ENCODE measurements at regions not wholly inside any gene's neighbourhood (a gene's known extent, or its start where the extent isn't known, plus 50 kb on each side); places are given as distances from the start of the nearest gene placed in this dataset.

DNA sequence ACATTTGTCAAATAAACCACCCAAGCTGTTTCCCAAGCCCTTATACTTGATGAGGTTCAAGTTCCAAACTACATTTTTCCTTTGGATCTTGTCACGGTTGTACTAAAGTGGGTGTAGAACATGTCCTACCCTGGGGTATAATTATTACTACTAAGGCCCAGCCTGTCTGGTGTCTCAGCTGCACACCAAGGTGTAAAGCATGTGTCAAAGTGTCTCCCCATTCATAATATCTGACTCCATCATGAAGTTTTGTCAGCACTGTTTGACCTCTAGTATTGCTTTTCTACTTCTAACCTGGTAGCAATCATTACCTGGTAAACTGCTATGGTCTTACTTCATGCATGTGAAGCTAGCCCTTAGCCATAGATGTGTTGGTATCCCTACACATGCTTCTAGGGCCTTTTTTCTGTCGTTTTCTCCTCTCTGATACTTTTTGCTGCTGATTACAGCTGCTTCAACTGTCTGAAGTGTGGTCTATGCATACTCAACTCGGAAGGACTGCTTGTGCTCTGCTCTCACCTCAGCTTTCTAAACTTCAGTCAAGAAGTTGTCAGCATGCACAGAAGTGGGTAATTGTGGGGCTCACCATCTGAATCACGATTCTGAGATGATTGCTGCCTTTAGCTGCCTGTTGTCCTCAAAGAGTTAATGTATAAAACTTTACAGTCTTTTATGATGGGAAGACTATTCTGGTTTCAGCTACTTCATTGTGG lies 445.7 kb upstream of the TRIB2 start:
- Histone ChIP-seq H3K4me1 (no peaks in the 10 kb centered on the region), H3K27me3 (no peaks in the 10 kb centered on the region), H3K4me3 (no peak overlapping the region), H3K36me3 (no peaks in the 10 kb centered on the region), H3K27ac (no peak overlapping the region), H3K9me3 (no peaks in the 10 kb centered on the region)
- WGBS, 4 donors = 71 to 82% (median 76%) methylated on average over 4 of the region's 4 CpGs
- DNase-seq (no peak), ATAC-seq (no peak)
- intact Hi-C loops (cut with DNase I) = no loop called here
- TF ChIP-seq, protein P1, sequence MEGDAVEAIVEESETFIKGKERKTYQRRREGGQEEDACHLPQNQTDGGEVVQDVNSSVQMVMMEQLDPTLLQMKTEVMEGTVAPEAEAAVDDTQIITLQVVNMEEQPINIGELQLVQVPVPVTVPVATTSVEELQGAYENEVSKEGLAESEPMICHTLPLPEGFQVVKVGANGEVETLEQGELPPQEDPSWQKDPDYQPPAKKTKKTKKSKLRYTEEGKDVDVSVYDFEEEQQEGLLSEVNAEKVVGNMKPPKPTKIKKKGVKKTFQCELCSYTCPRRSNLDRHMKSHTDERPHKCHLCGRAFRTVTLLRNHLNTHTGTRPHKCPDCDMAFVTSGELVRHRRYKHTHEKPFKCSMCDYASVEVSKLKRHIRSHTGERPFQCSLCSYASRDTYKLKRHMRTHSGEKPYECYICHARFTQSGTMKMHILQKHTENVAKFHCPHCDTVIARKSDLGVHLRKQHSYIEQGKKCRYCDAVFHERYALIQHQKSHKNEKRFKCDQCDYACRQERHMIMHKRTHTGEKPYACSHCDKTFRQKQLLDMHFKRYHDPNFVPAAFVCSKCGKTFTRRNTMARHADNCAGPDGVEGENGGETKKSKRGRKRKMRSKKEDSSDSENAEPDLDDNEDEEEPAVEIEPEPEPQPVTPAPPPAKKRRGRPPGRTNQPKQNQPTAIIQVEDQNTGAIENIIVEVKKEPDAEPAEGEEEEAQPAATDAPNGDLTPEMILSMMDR (IDR thresholded peaks at IDR 0.05) = no peak
- no peak for TF ChIP-seq POLR2A (IDR thresholded peaks at IDR 0.05)

DNA sequence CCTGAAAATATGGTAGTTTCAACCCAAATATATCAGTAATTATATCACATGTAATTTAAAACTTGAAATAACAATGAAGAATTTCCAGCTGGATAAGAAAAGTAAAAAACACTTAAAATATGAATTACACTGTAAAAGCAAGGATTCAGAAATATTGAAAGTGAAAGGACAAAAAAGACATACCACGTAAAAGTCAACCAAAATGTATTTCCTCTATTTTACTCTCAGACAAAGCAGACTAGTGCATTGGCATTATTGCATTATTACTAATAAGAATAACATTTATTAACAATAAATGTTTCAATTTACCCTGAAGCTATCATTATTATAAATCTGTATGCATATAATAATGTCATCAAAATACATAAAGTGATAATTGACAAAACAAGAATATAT lies 445.1 kb upstream of the TRIB2 start:
- Histone ChIP-seq H3K4me1 (peaks cover 0 to under 1% (median 0%) of the 10 kb centered on the region in 12 donors), H3K27me3 (no peaks in the 10 kb centered on the region), H3K36me3 (no peaks in the 10 kb centered on the region), H3K9me3 (no peaks in the 10 kb centered on the region), H3K4me3 (no peak overlapping the region), H3K27ac (no peak overlapping the region)
- no peak for ATAC-seq
- DNase-seq = no peak
- TF ChIP-seq, protein P1 (IDR thresholded peaks at IDR 0.05) = no peak
- TF ChIP-seq POLR2A (IDR thresholded peaks at IDR 0.05) = no peak
- intact Hi-C loops (cut with DNase I) = no loop called here
- 67 to 80% (median 73%) methylated on average over 1 of the region's 1 CpG for WGBS, 4 donors

DNA sequence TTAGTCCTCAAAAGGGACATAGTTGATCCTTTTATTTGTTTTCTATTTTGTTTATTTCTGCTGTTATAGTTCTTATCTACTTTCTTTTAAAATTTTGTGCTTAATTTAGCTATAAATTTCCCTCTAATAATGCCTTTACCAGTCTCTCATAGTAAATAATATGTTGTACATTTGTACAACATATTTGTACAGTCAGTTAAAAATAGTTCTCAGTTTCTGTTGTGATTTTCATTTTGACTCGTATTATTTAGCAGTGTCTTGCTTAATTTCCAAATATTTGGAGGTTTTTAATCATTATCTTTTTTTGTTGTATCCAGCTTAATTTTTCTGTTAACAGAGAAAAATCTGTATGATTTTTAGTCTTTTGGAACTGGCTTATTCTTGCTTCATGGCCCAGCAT lies 443.6 kb upstream of the TRIB2 start:
- Histone ChIP-seq H3K36me3 (no peaks in the 10 kb centered on the region), H3K27me3 (no peaks in the 10 kb centered on the region), H3K4me3 (no peak overlapping the region), H3K27ac (no peak overlapping the region), H3K4me1 (peaks cover 0 to 15% (median 2%) of the 10 kb centered on the region in 12 donors), H3K9me3 (no peaks in the 10 kb centered on the region)
- WGBS, 4 donors = 35 to 74% (median 39%) methylated on average over 1 of the region's 1 CpG
- intact Hi-C loops (cut with DNase I) = no loop called here
- no peak for ATAC-seq
- TF ChIP-seq, protein P1 (IDR thresholded peaks at IDR 0.05) = no peak
- TF ChIP-seq POLR2A (IDR thresholded peaks at IDR 0.05) = no peak
- DNase-seq = no peak

DNA sequence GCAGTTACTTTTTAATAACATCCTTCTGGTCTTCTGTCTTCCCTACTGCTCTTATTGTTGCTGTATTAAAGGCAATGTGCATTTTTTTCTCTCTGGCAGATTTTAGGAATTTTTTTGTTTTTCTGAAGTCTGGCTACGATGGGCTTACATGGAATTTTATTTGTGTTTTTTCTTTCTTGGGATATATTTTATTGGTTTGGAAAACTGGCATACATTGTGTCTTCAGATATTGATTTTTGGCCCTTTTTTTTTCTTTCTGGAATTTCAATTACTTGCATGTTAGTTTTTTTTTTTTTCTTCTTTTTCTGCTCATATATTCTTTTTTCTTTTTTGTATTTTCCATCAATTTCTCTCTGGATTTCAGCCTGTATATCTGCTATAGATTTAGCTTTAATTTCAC lies 442.1 kb upstream of the TRIB2 start:
- H3K4me1 ChIP-seq = peaks cover 0 to 15% (median 2%) of the 10 kb centered on the region in 12 donors
- ATAC-seq = no peak
- H3K9me3 ChIP-seq = no peaks in the 10 kb centered on the region
- DNase-seq = no peak
- no peaks in the 10 kb centered on the region for H3K27me3 ChIP-seq
- TF ChIP-seq POLR2A (IDR thresholded peaks at IDR 0.05) = no peak
- TF ChIP-seq, protein P1 (IDR thresholded peaks at IDR 0.05) = no peak
- WGBS, 4 donors = 97 to 99% (median 98%) methylated on average over 1 of the region's 1 CpG
- intact Hi-C loops (cut with DNase I) = no loop called here
- H3K4me3 ChIP-seq = no peak overlapping the region
- H3K36me3 ChIP-seq = no peaks in the 10 kb centered on the region
- H3K27ac ChIP-seq = no peak overlapping the region
